Lower leg skin (tissue), 3 donors: ENCODE measurements at regions not wholly inside any gene's neighbourhood (a gene's known extent, or its start where the extent isn't known, plus 50 kb on each side); places are given as distances from the start of the nearest gene placed in this dataset.

ENCODE experiments used
- CTCF ChIP-seq, 3 donors: fragments of 450-650 bp; IDR thresholded peaks; one replicate each; pipeline ENCODE4 v1.5.1; 2016; ENCODE audit warnings: antibody characterized with exemption in 3 of 3, mild to moderate bottlenecking in 3 of 3, moderate library complexity in 2 of 3
- POLR2A ChIP-seq, 2 donors: fragments of 450-650 bp; IDR thresholded peaks; one replicate each; pipeline ENCODE4 v1.6.1; 2016 to 2017; ENCODE audit warnings: antibody characterized with exemption in 2 of 2, mild to moderate bottlenecking in 1 of 2, moderate library complexity in 1 of 2

- TF ChIP-seq CTCF (IDR thresholded peaks at IDR 0.05) (no peak), POLR2A (IDR thresholded peaks at IDR 0.05) (no peak)
Observed at GRCh38 chrX:93420525-93421082, 252.8 kb downstream of the NAP1L3 start.
